C1 segment of cervical spinal cord (tissue), 14 donors: ENCODE measurements at regions not wholly inside any gene's neighbourhood (a gene's known extent, or its start where the extent isn't known, plus 50 kb on each side); places are given as distances from the start of the nearest gene placed in this dataset.
"Not testable (repeated sequence)": the region's sequence is repeated elsewhere in the genome, so short reads cannot be mapped to it uniquely, and the experiment has no call there.

Source experiments
- DNase-seq, 14 donors: peaks; one replicate each; lab custom pipeline; 2025; lab: John Stamatoyannopoulos, UW

DNA sequence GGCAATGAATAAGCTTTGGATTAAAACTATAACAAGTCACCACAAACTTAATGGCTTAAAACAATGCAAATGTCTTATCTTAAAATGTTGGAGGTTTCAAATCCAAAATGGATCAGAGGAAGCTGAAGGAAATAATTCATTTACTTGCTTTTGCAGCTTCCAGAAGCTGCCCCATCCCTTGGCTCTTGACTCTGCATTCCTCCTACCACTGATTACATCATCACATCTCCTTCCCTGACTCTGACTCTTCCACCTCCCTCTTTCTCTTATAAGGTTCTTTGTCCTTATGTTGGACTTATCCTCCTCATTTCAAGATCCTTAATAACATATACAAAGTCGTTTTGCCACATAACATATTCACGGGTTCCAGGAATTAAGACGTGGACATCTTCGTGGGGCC lies 982.8 kb upstream of the ROBO1 start:
- no peak for DNase-seq

DNA sequence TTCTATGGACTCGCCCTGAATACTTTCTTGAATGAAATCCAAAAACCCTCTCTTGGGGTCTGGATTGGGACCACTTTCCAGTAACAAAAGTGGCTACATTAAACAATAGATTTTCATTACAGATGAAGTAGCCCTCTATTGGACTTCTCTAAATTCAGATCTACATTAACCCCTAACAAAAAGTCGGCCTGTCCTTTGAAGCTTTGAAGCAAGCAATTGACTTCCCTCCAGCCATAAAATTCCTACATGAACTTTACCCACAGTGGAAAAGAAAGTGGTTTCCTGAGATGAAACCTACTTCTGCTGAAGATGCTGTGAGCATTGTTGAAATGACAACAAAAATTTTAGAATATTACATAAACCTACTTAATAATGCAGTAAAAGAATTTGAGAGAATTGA lies 967.1 kb upstream of the ROBO1 start:
- no peak for DNase-seq

DNA sequence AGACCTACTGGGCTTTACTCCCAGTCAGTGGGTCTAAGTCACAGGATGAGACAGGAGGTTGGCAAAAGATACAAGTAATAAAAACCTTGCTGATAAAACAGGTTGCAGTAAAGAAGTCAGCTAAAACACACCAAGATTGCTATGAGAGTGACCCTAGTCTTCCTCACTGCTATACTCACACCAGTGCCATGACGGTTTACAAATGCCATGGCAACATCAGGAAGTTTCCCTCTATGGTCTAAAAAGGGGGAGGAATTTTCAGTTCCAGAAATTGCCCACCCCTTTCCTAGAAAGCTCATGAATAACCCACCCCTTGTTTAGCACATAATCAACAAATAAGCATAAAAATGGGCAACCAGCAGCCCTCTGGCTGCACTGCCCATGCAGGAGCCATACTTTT lies 966.7 kb upstream of the ROBO1 start:
- no peak for DNase-seq

DNA sequence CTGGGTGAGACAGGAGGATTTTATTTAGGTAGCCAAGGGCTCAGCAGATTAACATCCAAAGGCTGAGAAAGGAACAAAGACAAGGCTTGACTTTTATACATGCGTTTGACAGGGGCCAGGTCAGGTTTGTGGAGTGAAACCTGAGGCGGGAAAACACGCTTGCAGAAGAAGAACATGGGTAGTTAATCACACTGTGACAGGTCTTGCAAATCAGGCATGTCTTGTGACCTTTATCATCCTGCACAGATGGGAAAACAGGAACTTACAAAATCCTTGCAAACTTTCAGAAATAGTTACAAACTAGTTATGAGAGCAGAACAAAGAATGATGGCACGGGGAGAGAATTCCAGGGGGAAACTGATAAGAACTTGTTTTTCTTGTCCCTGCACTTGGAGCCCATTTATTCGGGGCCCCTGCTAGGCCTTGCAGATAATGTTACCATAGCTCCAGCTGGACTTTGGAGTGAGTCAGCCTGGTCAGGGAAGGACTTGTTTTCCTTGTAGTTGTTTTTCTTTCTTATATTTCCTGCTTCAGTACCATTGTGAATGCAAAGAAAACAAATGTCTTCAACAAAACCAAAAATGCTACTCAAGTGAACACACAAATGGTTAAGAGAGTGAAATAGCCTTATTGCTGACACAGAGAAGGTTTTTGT lies 965.9 kb upstream of the ROBO1 start:
- DNase-seq: no peak

DNA sequence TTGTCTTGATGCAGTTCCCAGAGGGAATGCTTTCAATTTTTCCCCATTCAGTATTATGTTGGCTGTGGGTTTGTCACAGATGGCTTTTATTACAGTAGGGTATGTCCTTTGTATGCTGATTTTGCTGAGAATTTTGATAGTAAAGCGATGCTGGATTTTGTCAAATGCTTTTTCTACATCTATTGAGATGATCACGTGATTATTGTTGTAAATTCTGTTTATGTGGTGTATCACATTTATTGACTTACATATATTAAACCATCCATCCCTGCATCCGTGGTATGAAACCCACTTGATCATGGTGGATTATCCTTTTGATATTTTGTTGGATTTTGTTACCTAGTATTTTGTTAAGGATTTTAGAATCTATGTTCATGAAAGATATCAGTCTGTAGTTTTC lies 959.8 kb upstream of the ROBO1 start:
- DNase-seq: not testable (repeated sequence)

DNA sequence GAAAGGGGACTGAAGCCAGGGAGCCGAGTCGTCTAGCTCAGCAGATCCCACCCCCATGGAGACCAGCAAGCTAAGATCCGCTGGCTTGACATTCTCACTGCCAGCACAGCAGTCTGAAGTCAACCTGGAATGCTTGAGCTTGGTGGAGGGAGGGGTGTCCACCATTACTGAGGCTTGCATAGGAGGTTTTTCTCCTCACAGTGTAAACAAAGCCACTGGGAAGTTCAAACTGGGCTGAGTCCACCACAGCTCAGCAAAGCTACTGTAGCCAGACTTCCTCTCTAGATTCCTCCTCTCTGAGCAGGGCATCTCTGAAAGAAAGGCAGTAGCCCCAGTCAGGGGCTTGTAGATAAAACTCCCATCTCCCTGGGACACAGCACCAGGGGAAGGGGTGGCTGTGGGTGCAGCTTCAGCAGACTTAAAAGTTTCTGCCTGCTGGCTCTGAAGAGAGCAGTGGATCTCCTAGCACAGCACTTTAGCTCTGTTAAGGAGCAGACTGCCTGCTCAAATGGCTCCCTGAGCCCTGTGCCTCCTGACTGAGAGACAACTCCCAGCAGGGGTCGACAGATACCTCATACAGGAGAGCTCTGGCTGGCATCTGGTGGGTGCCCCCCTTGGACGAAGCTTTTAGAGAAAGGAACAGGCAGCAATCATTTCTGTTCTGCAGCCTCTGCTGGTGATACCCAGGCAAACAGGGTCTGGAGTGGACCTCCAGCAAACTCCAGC lies 942.0 kb upstream of the ROBO1 start:
- DNase-seq: not testable (repeated sequence)

DNA sequence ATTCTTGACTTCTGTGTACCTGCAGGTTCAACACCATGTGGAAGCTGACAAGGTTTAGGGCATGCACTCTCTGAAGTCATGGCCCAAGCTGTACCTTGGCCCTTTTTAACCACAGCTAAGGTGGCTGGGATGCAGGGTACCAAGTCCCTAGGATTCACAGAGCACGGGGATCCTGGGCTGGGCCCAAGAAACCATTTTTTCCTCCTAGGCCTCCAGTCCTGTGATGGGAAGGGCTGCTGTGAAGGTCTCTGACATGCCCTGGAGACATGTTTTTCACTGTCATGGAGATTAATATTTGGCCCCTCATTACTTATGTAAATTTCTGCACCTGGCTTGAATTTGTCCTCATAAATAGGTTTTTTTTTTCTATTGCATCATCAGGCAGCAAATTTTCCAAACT lies 937.5 kb upstream of the ROBO1 start:
- no peak for DNase-seq

DNA sequence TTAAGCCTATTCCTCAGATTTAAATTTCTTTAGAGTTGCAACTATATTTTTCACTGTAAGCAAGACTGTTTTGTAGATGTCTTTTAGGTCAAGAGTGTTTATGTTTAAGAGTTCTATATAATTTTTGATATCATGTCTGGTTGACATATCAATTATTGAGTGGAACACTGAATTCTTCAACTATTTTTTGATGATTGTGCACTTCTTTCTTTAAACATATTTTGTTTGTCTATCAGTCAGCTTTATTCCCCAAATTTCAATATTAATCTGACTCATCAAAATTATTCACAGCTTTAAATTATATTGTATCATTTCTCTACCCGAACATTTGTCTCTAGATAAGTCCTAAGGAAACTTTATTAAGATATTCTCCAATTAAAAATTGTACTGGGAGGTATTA lies 933.6 kb upstream of the ROBO1 start:
- no peak for DNase-seq

DNA sequence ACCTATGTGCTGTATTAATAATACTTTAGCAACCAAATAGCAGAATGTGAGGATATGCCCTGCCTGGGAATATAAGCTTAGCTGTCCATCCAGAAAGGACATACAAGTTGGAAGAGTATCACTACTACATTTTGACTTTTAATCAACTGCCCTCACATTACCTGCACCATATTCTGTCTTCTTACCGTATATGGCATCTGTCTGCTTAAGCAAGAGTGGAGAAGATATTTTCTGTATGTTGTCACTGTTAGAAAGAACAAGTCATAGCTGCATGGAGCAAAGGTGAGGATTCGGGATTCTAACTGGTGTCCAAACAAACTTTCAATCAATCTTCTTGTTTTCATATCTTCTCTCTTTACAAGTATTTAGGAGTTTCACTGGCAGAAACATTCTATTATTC lies 929.5 kb upstream of the ROBO1 start:
- no peak for DNase-seq

DNA sequence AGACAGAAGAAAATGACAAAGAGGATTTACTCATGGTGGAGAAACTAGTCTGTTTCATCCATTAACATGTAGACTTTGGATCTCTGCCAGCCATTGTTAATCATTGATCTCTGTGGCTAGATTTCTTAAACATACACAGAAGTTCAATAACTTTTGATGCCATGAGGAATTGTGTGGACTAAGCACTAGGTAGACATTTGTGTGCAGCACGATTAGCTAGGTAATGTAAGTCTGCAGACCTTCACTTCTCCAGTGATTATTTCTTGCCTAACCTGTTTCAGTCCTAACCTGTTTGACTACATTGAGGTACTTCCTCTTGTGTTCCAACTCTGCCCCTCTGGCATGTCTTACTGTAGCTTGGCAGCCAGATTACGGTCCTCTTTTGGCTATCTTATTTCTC lies 928.5 kb upstream of the ROBO1 start:
- DNase-seq: no peak

DNA sequence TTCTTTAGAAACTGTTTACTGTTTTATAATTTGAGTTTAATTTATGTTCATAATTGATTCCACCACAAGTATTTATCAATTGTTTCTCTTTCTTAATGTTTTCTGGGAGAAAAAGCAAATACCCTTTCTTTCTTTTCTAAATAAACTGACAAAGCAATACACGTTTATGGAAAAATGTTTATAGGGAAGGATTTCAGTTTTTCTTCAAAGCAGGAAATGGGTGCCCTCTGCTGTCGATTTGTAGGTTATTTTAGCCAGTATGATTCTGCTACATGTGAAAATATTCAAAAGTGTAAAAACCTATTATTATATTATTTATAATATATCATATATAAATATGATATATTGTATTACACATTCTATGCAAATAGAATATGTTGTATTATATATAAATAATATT lies 921.0 kb upstream of the ROBO1 start:
- DNase-seq: no peak

DNA sequence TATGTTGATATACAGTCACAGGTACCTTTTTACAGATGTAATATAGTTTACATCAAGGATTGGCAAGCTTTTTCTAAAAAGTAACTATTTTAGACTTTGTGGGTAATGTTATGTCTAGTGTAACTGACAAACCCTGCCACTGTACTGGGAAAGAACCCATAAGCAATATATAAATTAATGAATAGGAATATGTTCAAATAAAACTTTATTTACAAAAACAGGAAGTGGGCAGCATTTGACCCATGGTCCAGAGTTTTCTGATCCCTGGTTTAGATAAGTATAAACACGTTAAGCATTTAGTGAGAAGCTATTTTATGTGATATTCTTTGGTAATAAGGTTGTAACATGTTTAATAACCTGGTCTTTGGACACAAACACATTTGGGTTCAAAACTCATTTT lies 915.2 kb upstream of the ROBO1 start:
- no peak for DNase-seq

DNA sequence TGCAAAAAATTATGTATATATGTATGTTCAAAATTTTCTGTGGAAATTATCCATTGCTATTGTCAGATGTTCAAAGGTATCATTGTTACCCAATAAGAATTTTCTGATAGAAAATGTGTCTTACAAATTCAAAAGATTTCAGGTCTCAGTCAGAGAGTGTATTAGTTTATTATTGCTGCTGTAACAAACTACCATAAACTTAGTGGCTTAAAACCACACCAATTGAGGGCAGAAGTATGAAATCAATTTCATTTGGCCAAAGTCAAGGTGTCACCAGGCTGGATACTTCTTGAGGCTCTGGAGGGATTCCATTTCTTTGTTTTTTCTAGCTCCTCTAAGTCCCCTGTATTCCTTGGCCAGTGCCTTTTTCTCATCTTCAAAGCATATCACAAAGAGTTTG lies 914.4 kb upstream of the ROBO1 start:
- no peak for DNase-seq

DNA sequence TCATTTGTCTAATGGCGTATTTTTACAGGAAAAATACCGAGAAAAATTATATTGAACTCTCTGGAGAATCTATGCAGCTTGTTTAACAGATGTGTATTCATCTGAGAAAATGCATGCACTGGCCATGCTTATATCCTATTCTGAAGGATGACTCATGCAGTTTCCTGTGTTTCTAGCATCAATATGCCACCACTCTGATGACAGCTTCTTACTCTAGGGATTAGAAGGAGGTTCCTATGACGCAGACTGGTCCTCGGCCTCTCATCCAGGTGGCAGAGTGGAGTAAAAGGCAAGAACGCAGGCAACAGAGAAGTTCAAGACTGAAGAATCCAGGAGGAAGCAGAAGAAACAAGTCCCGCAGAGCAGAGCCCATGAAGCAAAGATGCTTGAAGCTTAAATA lies 910.0 kb upstream of the ROBO1 start:
- DNase-seq: no peak

DNA sequence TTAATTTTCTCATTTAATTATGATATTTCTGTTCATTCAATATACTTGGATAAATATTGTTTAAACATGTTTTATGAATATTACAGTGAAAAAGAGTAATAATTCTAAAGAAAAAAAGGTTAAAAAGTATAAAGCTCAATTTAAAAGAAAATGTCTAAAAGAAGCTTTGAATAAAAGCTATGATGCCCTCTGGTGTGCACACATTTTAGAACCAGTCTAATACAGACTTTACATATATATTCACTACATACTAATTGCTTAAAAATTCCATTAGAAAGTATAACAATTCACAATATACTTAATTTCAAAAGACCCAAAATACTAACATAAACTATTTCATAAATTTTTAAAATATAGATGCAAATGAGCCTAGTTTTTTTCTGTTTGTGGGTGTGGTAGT lies 909.1 kb upstream of the ROBO1 start:
- DNase-seq: no peak

DNA sequence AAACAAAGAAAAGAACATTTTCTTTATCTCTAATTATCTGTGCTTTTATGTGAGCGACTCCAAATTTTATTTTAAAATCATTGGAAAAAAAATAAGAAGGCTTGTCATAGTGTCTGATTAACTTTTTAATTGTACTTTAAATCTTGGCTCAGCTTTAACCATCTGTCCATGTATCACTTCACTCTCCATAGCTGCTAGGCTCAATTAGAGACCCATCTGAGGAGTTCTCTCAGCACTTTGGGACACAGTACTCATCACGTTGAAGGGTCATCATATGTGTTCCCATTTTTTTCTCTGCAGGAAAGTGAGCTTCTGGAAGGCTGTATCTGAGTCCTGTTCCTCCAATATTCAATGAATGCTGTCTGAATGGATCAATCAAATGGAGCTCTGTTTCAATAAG lies 908.5 kb upstream of the ROBO1 start:
- DNase-seq: no peak

DNA sequence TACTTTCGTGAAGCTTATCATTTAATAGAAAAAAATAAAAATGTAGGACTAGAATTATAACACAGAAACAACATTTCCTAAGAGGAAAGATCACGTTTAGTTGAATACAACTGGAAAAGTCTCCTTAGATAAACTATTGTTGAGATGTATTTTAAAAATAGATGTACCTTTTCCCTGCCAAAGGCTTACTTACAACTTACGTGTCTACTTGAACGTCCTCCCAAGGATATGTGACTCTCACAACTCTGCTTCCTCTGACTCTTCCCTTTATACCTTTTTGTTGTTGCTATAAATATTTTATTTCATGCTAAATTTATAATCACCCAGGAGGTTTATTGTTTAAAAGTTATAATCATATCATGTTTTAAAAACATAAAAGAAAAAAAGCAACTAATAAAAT lies 908.0 kb upstream of the ROBO1 start:
- DNase-seq: no peak

DNA sequence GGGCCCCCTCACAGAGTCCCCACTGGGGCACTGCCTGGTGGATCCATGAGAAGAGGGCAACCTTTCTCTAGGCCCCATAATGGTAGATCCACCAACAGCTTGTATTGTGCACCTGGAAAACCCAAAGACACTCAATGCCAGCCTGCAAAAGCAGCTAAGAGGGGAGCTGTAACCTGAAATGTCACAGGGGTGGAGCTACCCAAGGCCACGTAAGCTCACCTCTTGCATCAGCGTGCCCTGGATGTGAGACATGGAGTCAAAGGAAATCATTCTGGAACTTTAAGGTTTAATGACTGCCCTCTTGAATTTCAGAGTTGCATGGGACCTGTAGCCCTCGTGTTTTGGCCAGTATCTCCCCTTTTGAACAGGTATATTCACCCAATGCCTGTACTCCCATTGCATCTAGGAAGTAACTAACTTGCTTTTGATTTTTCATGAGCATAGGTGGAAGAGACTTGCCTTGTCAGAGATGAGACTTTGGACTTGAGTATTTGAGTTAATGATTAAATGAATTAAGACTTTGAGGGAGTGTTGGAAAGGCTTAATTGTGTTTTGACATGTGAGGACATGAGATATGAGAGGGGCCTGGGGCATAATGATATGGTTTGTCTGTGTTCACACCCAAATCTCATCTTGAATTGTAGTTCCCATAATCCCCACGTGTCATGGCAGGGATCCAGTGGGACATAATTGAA lies 900.9 kb upstream of the ROBO1 start:
- DNase-seq: no peak

DNA sequence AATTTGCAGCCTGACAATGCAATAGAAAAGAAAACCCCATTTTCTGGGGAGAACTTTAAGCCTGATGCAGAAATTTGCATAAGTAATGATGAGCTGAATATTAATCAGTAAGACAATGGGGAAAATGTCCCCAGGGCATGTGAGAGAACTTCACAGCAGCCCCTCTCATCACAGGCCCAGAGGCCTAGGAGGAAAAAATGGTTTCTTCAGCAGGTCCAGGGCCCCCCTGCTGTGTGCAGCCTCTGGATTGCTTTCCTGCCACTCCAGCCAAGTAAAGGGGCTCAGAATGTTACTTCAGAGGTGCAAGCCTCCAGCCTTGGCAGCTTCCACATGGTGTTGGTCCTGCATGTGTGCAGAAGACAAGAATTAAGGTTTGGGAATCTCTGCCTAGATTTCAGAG lies 900.3 kb upstream of the ROBO1 start:
- no peak for DNase-seq

DNA sequence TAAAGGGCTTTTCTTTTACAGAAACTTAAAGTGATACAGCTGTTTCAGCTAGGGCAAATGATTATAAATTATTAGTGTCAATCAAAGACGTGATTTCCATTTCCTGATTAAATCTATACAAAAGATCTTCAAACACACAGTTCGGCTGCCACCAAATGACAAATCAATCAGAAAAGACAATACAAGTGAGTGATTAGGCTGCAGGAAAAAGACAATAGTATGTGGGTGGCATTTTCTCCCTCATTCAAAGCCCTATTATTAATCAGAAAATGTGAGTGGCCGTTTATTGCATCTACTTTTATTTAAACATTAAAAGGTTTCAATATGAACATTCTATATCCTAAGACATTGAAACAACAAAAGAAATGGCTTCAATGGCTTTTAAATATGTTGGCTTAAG lies 895.6 kb upstream of the ROBO1 start:
- no peak for DNase-seq

DNA sequence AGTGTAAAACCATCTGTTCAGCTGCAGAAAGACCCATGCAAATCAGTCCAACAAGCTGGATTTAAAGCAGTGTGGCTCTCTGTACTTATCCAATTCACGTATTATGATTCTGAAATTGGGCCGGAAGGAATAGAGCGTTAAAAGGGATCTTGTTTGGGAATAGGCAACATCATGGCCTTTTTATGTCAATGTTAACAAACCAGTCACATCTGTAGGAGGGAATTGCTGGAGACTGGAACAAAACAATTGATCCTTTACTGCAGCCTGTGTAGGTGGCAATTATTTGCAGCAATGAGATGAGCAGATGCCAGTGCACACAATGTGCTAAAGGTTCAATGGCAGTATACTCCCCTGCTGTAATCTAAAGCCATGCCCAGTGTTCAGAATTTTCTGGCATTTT lies 887.4 kb upstream of the ROBO1 start:
- no peak for DNase-seq

DNA sequence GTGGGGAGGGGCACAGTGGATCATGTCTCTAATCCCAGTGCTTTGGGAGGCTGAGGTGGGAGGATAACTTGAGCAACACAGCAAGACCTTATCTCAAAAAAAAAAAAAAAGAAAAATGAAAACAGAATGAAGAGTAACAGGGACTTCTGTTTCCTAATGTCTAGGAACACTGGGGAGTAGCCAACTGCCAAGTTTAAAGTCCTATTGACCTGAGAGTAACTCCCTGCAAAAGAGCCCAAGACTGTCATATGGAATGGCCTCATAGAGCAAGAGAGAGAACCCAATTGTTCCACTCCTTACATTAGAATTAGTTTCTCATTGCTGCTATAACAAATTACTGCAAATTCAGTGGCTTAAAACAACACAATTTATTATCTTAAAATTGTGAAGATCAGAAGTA lies 881.4 kb upstream of the ROBO1 start:
- DNase-seq: no peak

DNA sequence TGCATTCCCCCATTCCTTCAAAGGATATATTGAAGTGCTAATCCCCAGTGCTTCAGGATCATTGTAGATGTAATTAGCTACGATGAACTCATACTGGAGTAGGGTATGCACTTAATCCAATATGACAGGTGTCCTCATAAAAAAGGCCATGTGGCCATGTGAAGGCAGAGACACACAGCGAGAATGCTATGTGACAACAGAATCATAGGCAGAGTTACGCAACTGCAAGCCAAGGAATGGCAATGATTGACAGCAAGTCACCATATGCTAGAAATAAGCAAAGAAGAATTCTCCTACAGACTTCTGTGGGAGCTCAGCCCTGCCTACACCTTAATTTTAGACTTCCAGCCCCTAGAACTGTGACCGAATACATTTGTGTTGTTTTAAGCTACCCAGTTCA lies 875.6 kb upstream of the ROBO1 start:
- no peak for DNase-seq
